Fibroblast of gingiva (primary cell): ENCODE measurements at regions not wholly inside any gene's neighbourhood (a gene's known extent, or its start where the extent isn't known, plus 50 kb on each side); places are given as distances from the start of the nearest gene placed in this dataset.
A peak's percentile ranks its signal among the peaks of the same experiment; 100 is the strongest.
"Not testable (repeated sequence)": the region's sequence is repeated elsewhere in the genome, so short reads cannot be mapped to it uniquely, and the experiment has no call there.

Experiments
- DNase-seq: peaks from one replicate; pipeline ENCODE4 v3.0.0-alpha.2; 2011; ENCODE audit warnings: low read depth

DNA sequence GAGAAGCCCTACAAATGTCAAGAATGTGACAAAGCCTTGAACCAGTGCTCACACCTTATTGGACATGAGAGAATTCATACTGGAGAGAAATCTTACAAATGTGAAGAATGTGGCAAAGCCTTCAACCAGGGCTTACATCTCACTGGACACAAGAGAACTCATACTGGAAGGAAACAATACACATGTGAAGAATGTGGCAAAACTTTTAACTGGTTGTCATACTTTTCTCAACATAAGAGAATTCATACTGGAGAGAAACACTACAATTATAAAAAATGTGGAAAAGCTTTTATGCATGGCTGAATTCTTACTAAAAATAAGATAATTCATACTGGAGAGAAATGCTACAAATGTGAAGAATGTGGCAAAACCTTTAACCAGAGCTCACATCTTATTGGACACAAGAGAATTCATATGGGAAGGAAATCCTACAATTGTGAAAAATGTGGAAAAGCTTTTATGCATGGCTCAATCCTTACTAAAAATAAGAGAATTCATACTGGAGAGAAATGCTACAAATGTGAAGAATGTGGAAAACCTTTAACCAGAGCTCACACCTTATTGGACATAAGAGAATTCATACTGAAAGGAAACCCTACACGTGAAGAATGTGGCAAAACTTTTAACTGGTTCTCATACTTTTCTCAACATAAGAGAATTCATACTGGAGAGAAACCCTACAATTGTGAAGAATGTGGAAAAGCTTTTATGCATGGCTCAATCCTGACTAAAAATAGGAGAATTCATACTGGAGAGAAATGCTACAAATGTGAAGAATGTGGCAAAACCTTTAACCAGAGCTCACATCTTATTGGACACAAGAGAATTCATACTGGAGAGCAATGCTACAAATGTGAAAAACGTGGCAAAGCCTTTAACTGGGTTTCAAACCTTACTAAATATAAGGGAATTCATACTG is 350.6 kb upstream of the NUPR2 start:
- DNase-seq = not testable (repeated sequence)

GRCh38 chr7:56449762-56450161 is 333.5 kb upstream of the NUPR2 start:
- DNase-seq = no peak

DNA sequence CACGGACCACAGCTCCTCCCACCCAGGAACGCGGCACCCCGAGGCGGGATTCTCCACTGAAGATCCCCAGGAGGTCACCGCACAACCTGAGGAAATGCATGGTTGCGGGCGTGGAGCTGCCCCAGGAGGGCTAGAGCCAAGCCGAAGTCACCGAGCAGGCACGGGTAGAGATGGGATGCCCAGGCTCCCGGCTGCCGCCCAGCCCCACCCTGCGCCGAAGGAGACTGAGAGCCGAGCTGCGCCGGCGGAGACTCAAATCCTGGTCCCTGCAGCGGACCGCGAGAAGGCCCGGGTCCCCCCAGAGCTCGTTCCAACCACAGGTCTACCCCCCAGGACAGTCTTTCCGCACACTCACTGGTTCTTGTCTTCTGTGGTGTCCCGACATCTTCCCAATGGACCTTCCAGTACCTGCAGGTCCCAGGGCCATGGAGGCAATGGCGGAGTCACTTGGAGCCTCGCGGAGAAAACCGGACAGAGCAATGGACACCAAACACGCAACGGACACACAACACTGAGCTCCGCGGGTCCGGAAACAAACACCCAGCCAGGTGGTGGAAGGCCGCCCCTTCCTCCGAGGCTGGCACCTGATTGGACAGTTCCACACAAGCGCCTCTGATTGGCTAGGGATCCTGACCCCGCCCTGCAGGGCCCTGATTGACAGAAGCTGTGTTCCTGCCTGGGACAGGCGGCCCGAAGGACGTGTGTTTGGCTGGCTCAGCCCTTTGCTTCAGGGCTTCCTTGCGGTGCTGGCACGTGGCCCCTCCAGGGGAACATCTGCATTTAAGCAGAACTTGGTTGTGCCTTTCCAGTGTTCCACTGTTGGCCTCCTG is 331.9 kb upstream of the NUPR2 start:
- no peak for DNase-seq

- not testable (repeated sequence) for DNase-seq
Measured at GRCh38 chr7:56420528-56420927, 304.3 kb upstream of the NUPR2 start.

- no peak for DNase-seq
Measured at GRCh38 chr7:56375173-56375572, 259.0 kb upstream of the NUPR2 start.

GRCh38 chr7:56374666-56375065 is 258.4 kb upstream of the NUPR2 start:
- DNase-seq = not testable (repeated sequence)

GRCh38 chr7:56373314-56373713 is 257.1 kb upstream of the NUPR2 start:
- DNase-seq = peak; percentile 64

GRCh38 chr7:56371792-56372191 is 255.6 kb upstream of the NUPR2 start:
- not testable (repeated sequence) for DNase-seq

- DNase-seq = not testable (repeated sequence)
Measured at GRCh38 chr7:56370208-56370872, 254.1 kb upstream of the NUPR2 start.

- DNase-seq = not testable (repeated sequence)
Measured at GRCh38 chr7:56367914-56368313, 251.7 kb upstream of the NUPR2 start.

GRCh38 chr7:56367411-56367810 is 251.2 kb upstream of the NUPR2 start:
- not testable (repeated sequence) for DNase-seq

- DNase-seq = not testable (repeated sequence)
Measured at GRCh38 chr7:56366701-56367100, 250.5 kb upstream of the NUPR2 start.

- not testable (repeated sequence) for DNase-seq
Measured at GRCh38 chr7:56352576-56352975, 236.4 kb upstream of the NUPR2 start.

DNA sequence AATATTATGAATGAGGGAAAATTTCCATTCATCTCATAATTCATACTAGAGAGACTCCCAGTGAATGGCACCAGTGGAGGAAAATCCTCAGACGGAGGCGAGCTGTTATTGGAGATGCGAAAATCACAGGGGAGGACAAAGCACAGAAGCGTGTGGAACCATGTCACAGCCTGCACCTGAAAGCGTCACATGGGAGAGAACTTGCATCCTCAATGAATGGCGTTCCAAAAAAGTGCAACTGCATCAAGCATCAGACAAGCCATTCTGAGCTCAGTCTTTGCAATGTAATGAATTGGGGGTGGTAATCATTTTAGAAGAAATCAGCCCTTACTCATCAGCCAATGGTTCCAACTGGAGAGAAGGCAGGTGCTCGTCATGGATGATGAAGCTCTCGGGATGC is 235.0 kb upstream of the NUPR2 start:
- DNase-seq = not testable (repeated sequence)

- DNase-seq = not testable (repeated sequence)
Measured at GRCh38 chr7:56348311-56348710, 232.1 kb upstream of the NUPR2 start.

GRCh38 chr7:56328327-56328726 is 212.1 kb upstream of the NUPR2 start:
- not testable (repeated sequence) for DNase-seq

GRCh38 chr7:56290548-56290947 is 174.3 kb upstream of the NUPR2 start:
- no peak for DNase-seq

GRCh38 chr7:56287429-56288138 is 171.4 kb upstream of the NUPR2 start:
- DNase-seq = no peak

- no peak for DNase-seq
Measured at GRCh38 chr7:56256108-56256507, 139.9 kb upstream of the NUPR2 start.

- no peak for DNase-seq
Measured at GRCh38 chr7:56250135-56250534, 133.9 kb upstream of the NUPR2 start.

- DNase-seq = no peak
Measured at GRCh38 chr7:56229631-56230030, 113.4 kb upstream of the NUPR2 start.

DNA sequence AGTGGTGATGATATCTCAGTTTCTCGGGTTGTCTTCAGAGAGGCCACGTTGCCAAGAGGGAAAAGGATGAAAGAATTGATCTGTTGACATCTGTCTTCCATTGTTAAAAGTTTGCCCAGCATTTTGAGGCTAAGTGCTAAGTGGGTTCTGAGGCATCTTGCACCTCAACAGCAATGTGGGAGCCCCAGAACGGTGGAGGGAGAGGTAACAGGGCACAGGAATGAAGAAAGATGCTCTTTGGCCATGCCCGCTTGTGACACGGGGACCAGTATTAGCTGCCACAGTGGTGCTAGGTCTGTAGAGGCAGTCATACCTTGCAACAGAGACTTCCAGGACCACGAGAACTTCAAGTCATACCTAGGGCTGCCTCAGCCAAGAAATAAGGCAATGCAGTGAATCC is 106.6 kb upstream of the NUPR2 start:
- no peak for DNase-seq
